Superior temporal gyrus (tissue), 1 donor: ENCODE measurements at regions not wholly inside any gene's neighbourhood (a gene's known extent, or its start where the extent isn't known, plus 50 kb on each side); places are given as distances from the start of the nearest gene placed in this dataset.

Experiments used
- DNase-seq: peaks from one replicate; pipeline ENCODE4 v3.0.0-alpha.2; 2016; ENCODE audit errors: extremely low spot score

DNA sequence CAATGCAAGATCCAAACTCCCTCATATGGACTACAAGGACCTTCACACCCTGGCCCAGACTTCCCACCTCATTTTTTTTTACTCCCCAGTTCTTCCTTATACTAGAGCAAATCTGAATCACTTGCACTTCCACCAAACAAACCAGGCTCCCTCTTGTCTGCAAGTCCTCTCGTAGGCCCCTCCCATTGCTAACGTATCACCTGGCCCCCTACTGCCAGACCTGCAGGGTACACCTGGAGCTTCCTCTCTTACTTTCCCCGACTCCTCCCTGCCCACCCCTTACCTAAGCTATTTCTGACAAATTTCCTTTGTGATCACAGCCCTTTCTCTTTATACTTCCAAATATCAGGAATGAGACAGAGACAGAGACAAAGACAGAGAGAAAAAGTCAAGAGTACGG is 463.9 kb downstream of the GALC start:
- no peak for DNase-seq

- no peak for DNase-seq
Observed at GRCh38 chr14:87526731-87527130, 466.3 kb downstream of the GALC start.

- DNase-seq = no peak
Observed at GRCh38 chr14:87524011-87524410, 469.0 kb downstream of the GALC start.

DNA sequence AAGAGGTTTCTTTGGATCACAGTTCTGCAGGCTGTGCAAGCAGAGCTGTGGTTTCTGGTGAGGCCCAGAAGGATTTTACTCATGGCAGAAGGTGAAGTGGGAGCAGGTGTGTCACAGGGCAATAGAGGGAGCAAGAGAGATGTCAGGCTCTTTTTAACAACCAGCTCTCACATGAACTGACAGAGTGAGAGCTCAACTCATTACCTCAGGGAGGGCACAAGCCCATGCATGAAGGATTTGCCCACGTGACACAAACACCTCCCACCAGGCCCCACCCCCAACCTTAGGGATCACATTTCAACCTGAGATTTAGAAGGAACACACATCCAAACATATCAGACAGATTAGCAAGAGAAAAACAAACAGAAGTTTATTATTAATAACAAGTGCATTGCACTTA is 470.4 kb downstream of the GALC start:
- DNase-seq = no peak

GRCh38 chr14:87508333-87508732 is 484.6 kb downstream of the GALC start:
- no peak for DNase-seq

DNA sequence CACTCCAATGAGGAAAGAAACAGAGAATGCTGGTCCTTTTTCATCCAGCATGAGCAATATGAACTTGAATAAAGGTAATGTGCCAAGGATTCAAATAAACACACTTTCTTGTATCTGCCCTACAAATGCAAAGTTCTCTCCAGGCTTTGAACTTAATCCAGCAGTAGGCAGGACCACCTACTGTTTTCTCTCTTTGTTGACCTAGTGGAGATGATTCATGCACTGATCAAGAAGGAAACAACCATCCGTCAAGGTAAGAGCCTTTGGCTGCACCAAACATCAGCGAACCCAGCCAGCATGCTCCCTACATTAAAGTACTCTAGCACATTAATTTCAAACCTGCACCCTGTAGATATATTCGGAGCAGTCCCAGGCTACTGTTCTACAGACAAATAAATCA is 489.3 kb downstream of the GALC start:
- DNase-seq = no peak

DNA sequence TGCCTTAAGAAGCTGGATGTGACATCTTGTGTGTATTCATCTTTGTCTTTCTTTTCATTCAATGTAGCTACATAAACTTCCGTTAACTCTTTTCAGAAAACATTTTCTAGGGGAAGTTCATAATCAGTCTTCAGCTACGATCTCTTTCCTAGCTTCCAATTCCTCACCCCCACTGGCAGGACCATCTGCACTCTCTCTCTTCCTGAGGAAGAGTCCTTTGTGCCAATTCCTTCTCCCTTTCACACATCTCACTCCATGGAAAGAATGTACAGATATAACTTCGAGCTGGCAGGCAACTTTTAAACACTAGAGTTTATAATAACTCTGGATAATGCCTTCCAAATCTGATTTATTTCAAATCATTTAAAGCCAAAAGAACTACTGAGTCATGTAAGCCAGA is 495.7 kb downstream of the GALC start:
- DNase-seq = peak; percentile 64

GRCh38 chr14:87494010-87494409 is 499.0 kb downstream of the GALC start:
- DNase-seq = no peak

- no peak for DNase-seq
Observed at GRCh38 chr14:87492561-87492960, 500.4 kb downstream of the GALC start.

DNA sequence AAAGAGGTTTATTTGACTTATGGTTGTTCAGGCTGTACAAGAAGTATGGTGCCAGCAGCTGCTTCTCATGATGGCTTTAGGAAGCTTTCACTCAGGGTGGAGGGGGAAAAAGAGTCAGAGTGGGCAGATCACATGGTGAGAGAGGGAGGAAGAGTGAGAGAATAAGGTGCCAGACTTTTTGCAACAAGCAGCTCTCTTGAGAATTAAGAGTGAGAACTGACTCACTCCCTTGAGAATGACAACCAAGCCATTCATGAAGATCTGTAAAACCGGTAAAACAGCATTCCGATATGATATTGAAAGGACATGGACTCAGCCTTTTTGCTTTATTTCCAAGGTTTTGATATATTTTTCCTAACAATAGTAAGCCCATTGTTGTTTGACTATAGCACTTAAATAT is 501.2 kb downstream of the GALC start:
- peak; percentile 33 for DNase-seq

DNA sequence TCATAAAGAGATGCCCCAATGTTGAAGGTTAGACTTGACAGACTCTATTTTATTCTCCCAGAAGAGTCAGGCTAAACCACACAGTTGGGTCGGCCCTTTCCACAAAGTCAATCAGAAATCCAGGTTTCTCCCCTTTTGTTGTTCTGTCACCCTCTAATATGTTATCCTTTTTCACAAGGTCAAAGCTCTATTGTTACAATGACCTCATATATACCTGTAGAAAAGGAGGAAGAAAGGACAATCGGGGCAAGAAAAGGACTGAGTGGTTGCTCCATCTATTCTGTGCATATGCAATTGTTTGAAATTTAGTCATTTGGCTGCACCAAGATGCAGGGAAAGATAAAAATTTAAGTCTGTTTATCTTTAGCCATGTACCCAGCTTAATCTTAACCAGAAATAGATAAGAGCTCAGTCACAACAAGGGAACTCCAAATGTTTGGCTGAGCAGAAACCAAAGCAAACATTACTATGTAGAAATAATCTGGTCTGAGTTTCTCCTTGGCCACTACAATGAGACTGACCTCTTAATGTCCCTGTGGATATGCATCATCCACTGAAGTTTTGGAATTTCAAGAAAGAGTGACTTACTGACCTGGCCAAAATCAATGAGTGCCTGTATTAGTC is 503.7 kb downstream of the GALC start:
- DNase-seq = no peak

GRCh38 chr14:87483271-87484260 is 509.4 kb downstream of the GALC start:
- no peak for DNase-seq

DNA sequence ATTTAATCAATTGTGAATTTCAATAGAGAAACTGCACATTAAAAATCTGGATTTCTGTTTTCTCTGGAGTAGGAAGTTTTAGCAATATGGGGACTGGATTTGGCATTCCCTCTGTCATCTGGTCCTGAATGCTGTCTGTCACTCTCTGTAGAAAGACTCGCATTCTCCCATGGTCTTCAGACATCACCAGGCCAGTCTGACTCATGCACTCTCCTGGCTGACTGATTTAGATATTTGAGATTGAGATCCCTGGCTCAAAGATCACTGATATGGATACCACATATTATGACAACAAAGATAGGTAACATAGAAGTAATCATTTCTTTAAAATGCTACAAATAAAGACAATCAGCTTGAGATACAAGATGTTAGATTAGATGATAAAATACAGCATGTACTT is 524.5 kb downstream of the GALC start:
- DNase-seq = no peak

- no peak for DNase-seq
Observed at GRCh38 chr14:87467578-87467977, 525.4 kb downstream of the GALC start.

GRCh38 chr14:87465770-87466169 is 527.2 kb downstream of the GALC start:
- no peak for DNase-seq

GRCh38 chr14:87461704-87462103 is 531.3 kb downstream of the GALC start:
- DNase-seq = no peak

GRCh38 chr14:87457720-87458119 is 535.3 kb downstream of the GALC start:
- no peak for DNase-seq

- no peak for DNase-seq
Observed at GRCh38 chr14:87450193-87450592, 542.8 kb downstream of the GALC start.

- no peak for DNase-seq
Observed at GRCh38 chr14:87449016-87449415, 544.0 kb downstream of the GALC start.

DNA sequence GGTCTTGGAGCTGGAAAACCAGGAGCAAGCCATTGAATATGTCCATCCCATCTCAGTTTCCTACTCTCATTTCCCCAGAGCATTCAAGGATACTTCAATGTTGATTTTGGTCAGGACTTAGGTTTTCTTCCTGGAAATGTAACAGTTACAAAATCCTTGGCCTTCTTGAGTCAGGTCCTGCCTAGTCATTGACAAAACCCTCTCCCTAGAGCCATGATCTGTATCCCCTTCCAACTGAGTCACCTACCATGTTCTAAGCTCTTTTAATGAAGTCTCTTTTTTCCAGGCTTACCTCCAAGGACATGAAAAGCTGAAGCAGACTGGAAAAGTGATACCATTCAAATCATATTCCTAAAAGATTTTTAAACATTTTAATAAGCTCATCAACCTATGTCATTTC is 549.2 kb downstream of the GALC start:
- DNase-seq = no peak

- DNase-seq = no peak
Observed at GRCh38 chr14:87443039-87443438, 549.9 kb downstream of the GALC start.

DNA sequence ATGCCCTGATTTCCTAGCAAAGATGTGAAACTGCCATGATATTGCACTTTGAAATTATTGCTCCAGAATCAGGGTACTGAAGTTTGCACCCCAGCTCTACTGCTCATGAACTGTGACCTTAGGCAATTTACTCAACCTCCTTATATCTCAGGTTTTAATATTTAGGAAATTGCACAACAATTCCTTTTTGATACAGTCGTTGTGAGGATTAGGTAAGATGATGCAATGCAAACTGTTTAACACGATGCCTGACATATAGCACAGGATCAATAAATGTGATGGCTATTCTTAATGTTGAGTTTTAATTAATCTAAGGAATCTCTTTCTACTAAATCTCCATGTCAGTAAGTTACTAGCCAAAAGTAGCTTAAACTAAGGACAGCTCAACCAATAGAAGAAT is 555.8 kb downstream of the GALC start:
- DNase-seq = no peak

DNA sequence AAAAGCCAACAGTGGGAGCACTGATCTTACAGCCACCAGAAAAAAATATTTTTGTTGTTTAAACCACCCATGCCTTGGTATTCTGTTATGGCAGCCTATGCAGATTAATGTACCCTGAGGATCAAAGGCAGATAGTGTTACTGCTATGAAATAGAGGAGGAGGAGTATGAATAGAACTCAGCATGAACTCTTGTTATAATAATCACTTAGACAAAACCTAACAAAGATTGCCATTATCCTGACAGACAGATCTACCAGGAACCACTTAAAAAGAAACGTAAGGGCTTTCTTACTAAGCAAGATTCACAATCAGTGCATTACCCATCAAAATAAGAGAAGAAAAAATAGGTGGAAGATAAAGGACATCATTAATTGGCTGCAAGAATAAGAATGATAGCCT is 558.3 kb downstream of the GALC start:
- DNase-seq = no peak
